ENCODE measurements at regions not wholly inside any gene's neighbourhood (a gene's known extent, or its start where the extent isn't known, plus 50 kb on each side); places are given as distances from the start of the nearest gene placed in this dataset.

DNA sequence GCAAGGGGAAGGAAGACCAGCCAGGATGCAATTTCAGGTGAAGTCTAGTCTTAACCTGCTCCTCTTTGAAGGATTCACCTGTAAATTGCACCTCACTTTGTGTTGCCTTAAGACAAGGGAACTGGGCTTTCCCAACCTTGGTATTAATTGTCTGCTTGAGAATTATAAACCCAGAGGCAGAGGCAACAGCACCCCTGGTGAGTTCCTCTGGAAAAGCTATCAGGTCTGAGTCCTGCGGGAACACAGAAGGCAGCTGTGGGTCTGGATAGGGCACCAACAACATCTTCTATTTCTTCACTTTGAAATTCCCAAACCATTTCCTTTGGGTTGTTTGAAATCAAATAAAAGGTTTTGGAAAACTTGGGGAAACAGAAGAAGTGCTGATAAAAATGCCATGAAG, 109.2 kb upstream of the NPY2R start:
- TF ChIP-seq CTCF (IDR thresholded peaks at IDR 0.05 in 4 of 5, conservative IDR thresholded peaks at IDR 0.05 in 1 of 5) (no peak), POLR2A (IDR thresholded peaks at IDR 0.05) (no peak)

All from gastrocnemius medialis (tissue), 4 donors.